Inflammatory macrophage treated with lipopolysaccharide for 4 hours (primary cell): ENCODE measurements at regions not wholly inside any gene's neighbourhood (a gene's known extent, or its start where the extent isn't known, plus 50 kb on each side); places are given as distances from the start of the nearest gene placed in this dataset.
"Not testable (repeated sequence)": the region's sequence is repeated elsewhere in the genome, so short reads cannot be mapped to it uniquely, and the experiment has no call there.

Source experiments
- DNase-seq: peaks from one replicate; pipeline ENCODE4 v3.0.0-alpha.2; 2020

DNA sequence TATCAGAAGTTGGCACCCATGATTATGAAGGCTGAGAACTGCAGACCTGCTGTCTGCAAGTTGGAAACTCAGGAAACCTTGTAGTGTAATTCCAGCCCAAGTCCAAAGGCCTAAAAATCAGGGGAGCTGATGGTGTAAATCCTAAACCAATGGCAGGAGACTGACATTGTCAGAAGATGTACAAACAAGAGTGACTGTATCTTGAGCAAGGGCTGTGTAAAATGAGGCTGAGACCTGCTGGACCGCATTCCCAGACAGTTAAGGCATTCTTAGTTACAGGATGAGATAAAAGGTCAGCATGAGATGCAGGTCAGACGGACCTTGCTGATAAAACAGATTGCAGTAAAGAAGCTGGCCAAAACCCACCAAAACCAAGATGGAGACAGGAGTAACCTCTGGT lies 147.7 kb downstream of the COG6 start:
- DNase-seq, result no peak

DNA sequence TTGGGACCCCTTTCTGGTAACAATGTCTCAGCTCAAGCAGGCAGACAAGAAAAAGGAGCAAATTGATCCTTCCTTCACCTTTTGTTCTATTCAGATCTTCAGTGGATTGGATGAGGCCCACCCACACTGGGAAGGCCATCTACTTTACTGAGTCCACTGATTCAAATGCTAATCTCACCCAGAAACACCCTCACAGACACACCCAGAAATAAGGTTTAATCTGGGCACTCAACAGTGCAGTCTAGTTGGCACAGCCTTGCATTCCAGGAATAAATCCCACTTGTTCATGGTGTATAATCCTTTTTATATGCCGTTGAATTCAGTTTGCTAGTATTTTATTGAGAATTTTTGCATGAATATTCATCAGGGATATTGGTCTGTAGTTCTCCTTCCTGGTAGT lies 148.4 kb downstream of the COG6 start:
- no peak for DNase-seq

DNA sequence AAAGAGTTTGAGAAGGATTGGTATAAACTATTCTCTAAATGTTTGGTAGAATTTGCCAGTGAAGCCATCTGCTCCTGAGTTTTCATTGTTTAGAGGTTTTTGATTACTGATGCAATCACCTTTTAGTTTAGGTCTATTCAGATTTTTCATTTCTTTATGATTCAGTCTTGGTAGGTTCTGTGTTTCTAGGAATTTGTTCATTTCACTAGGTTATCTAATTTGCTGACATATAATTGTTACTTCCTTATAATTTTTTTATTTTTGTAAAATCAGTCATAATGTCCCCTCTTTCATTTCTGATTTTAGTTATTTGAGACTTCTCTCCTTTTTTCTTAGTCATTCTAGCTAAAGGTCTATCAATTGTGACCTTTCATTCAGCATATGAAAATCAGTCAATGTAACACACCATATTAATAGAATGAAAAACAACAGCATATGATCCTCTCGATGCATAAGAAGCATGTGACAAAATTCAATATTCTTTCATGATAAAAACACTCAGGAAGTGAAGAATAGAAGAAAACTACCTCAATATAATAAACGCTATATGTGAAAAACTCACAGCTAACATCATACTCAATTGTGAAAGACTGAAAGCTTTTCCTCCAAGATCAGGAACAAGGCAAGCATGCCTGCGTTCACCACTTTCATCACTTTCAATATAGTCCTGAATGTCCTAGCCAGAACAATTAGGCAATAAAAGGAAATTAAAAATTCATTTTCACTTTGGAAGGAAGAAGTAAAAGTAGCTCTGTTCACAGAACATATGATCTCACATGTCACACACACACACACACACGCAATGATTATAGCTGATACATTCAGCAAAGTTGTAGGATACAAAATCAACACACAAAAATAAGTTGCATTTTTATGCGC lies 149.1 kb downstream of the COG6 start:
- DNase-seq, result peak; percentile 82

DNA sequence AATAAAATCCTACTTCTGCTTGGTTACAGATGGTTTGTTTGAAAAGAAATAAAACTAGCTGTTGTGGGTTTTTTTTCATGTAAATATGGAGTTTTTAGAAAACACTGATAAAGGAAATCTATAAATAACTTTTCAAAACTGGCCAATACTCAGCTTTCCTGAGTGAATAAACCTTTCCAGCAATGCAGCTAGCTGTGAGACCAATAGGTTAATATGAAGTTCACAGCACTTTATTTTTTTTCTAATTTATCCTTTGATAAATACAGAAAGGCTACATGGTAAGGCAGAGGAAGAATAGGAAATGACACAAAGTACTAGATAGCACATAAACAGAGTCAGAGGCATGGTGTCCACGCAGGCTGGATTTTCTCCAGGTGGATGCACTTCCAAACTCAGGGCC lies 154.0 kb downstream of the COG6 start:
- no peak for DNase-seq

DNA sequence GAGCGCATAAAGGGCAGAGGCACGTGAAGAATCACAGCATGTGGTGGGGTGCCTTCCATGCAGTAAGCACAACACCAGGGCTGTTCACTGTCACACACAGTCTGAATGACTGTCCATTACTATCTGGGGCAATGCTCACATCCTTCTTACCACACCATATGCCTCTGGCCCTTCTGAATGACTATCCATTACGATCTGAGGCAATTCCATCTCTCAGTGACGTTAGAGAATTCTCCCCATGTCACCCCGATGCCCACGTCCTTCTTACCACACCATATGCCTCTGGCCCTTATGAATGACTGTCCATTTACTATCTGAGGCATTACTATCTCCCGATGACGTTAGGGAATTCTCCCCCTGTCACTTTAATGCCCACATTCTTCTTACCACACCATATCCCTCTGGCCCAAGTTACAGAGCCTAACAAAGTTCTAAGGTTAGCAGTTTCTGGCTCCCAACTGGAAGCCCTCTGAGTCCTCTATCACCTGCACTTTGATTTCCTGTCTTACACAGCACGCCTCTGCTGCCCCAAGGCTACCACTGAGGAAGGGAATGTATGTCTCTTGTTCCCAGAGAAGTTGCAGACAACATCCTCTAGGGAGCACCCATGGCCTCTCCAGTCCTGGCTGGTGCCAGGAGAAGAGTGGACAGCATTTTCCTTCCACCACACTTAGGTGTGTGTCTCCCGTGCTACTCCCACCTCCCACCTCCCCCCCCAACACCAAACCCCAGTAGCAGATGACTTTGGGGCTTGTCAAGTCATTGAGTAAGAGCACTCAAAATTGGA lies 154.8 kb downstream of the COG6 start:
- DNase-seq, result no peak

DNA sequence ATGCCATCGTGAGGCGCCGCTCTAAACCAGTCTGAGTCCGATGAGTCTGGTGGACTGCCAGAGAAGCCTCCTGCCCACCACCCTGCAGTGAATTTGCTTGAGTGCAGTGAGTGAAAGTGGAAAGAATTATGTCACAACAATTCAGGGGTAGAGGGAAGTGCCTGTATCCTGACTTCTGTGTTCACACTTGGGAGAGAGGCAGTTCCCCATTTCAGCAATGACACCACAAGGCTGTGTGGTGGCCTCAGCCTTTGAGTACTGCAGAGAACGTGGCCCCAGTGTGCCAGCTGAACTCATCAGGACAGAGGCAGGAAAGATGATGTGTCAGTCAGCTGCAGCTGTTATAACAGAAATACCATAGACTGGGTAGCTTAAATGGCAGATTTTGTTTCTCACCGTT lies 155.6 kb downstream of the COG6 start:
- DNase-seq, result peak; percentile 84

DNA sequence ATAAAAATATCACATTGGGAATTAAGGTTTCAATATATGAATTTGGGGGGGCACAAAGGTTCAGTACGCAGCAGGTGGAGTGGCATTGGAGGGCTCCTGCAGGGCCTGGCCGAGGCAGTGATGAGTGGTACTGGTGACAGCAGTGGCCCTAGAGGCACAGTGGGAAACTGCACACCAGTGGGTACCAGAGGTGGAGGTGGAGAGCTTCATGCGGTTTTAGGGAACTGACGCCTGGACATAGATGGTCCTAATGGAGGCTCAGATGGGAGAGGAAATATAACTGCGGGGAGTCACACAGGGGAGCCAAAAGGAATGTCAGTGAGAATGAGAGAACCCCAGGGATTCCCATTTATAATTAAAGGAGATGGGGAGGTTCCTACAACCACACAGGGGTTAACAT lies 156.2 kb downstream of the COG6 start:
- DNase-seq, result no peak

DNA sequence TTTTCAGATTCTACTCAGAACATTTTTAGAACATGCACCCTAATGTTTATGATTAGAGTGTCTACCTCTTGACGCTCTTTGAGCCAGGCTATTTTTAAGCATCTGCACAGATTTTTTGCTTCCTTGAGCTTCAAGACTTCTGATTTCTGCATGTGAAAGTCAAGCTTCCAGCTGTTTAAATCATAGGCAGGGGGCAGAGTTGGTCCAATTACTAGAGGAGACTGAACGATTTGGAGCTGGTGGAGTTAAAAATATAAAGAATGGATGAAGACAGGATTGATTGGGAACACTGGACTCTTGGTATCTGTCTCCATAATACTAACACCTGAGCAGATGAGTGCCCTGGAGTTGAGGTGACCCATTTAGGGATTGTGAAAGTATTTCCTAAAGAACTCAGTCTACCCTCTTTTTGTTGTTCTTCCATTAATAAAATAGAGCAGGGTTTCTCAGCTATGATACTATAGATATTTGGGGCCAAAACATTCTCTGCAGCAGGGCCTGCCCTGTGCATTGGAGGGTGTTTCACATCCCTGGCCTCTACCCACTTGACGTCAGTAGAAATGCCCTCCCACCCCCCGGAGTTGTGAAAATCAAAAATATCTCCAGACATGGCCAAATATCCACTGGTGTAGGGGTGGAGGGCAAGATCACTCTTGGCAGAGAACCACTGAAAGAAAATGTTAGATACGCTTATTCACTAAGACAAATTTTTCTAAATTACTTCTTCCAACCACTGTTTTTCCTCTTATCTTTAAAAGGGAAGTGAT lies 160.1 kb downstream of the COG6 start:
- DNase-seq, result no peak

DNA sequence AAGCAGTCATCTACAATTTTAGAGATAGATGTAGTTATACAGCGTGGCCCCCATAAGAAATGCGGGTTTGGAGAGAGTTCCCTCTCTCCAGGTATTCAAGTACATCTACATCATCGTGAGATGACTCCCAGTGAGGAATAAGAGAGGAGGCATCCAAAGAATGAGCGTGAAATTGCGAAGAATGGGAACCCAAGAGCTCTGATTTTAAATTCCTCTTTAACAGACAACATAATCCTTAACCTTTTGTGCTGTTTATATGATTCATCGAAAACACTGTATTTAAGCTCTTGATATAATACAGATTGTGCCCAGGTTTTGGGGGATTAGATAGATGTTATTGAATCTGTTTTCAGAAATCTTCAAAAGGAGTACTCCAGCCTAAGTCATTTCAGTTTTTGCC lies 161.5 kb downstream of the COG6 start:
- no peak for DNase-seq

DNA sequence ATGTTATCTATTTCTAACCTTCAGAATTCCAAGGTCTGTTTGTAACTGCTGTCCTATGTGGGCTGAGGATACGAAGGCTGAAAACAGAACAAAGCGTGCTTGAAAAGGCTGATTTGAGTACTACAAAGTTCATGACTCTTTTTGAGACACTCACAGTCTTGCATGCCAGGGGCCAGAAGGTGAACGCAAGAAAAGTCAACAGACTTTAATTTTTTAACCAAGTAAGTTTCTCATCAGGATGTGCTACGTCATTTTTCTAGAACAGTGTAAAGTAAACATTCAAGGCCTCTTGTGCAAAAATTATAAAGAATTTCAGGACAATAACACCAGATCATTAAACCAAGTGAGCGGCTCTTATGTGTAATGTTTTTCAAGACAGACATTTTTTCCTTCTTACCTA lies 163.5 kb downstream of the COG6 start:
- DNase-seq, result no peak

DNA sequence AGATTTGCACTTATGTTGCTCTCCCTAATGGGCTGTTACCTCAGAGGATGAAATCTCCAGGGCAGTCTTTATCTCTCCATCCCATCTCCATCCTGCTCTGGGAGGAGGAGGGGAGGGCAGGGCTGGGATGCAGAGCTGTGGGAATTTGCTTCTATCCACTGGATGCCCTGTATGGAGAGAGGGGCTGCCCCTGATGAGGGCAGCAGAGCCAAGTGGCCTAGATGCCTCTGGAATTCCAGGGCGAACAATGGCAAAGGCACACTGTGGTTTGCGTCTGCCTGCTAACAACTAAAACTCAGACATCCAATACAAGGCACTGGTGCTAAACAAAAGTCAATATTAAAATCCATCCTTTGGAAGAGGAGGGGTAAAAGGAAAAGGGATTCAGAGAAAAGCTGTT lies 165.1 kb downstream of the COG6 start:
- DNase-seq, result no peak

DNA sequence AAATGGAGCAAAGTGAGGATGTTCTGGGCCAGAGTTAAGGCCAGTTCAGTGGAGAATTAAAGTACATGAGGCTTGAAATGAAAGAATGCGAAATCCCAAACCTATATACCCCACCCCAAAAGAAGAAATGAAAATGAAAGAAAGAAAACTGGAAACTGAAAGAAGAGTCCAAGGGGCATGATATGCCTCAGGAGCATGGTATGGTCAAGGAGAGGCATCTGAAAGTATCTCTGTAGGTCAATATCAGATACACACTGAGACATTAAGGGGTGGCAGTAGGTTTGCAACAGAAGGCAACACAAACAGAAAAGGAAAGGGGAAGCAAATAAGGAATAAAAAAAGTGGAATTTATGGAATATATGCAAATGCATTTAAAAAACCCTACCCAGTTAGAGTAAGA lies 166.5 kb downstream of the COG6 start:
- peak; percentile 21 for DNase-seq

DNA sequence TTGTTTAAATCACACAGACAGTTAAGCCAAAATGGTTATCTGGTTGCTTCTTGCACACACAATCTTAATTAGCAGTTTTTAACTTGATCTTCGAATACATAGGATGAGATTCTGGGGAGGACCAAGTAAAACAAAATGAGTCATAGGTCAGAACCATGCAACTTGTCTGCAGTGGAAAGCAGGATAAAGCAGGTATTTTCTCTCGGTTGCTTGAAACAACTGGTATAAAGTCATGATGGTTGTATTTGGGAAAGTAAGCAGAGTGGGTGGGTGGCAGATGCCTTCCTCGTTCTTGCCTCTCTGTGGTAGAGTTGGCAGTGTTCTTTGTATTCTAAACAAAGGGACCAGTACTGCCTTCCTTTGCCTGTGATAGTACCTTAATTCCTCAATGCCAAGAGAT lies 167.0 kb downstream of the COG6 start:
- no peak for DNase-seq

DNA sequence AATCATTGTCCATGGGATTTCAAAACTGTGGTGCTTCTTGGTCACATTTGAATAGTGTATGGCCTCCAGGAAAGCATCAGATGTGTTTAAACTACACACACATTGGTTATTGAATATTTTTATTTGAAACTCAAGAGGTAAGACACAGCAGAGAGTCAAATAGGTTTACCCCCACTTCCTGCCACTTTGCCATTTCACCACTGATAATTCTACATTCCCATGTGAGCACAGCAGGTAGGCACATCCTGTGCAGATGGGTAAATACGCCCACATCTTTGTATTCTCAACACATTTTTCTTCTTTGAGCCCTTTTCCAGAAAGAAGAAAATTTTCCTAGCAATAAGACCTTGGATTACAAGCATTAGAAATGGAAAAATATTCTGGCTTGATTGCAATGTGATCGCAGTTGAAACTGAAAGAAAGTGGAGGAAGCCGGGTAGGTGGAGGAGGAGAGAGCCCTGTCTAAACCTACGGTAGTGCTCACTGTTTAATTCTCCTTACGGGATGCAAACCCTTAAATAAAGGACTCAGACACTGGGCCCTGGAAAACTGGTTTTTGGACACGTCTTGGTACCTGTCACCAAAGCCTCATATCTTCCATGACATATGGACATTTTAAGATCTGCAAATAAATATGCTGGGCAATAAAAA lies 167.7 kb downstream of the COG6 start:
- DNase-seq, result no peak

DNA sequence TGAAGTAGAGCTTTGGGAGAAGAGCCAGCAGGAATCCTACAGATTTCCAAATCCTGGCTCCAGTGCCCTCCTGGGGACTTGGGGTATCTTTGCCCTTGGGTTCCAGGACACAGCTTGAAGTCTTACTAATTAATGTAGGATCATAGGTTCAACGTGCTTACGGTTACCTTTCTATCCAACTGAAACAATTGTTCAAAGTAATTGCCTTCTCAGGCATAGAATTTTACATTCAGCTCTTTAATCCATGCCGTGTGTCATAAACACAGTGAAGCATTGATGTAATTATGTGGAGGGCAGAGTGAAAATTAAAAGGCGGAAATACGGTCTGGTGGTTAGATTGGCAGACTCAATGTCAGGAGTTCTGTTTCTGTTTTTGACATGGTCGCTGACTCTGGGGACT lies 170.4 kb downstream of the COG6 start:
- no peak for DNase-seq

DNA sequence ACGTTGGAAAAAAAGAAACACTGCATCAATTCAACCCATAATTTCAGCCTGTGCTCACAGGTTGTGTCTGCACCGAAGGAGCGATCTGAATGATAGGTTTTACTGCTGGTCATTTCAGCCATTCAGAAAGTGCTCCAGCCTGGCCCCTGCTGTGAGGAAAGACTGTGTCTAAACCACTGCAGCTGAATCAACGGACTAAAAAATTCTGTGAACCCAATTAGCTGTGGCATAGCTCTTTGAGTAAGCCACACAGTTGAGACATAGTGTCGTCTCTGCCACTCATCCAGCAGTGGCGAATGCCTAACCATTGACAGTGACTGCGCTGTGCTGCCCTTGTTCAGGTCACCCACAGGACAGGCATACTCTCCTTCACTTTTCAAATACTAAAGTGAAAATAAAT lies 179.8 kb downstream of the COG6 start:
- DNase-seq, result no peak

DNA sequence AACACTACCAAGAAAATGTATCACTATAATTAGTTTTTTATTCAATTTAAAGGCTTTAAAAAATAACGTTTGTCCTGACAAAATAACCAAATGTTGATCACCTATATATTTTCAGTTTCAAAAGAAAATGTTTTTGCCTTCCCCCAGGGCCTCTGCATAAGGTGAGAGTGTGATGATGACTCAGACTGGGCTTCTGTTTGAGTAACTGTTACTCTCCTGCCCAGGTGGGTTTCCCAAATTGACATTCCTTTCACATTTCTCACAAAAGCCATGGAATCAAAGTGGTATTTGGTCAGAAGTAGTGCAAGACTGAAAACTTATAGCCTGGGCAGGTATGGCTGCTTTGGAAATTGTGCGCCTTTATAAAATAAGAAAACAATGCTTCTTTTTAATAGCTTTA lies 180.6 kb downstream of the COG6 start:
- DNase-seq, result no peak

DNA sequence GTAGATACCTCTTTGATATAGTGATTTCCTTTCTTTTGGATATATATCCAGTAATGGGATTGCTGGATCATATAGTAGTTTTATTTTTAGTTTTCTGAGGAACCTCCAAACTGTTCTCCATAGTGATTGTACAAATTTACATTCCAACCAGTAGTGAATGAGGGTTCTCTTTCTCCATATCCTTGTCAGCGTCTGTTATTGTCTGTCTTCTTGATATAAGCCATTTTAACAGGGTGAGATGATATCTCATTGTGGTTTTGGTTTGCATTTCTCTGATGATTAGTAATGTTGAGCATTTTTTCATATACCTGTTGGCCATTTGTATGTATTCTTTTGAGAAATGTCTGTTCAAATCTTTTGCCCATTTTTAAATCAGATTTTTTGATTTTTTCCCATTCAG lies 182.4 kb downstream of the COG6 start:
- DNase-seq, result not testable (repeated sequence)

DNA sequence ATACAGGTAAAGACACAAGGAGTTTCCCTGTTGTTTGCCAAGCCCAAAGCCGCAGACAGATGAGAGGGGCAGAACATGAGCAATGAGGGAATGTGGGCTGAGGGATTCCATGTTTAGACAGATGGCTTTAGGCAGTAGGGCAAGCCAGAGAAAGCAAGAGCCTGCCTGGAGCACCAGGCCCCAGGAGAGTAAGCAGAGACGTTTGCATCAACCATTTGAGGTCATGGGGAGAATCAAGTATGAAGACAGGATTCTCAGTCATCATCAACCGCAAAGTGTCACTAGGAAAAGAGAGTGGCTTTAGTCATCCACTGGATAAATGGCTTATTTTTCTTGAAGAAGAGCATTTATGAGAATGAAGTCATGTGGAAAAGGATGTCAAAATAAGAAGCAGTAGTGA lies 184.7 kb downstream of the COG6 start:
- DNase-seq, result no peak

DNA sequence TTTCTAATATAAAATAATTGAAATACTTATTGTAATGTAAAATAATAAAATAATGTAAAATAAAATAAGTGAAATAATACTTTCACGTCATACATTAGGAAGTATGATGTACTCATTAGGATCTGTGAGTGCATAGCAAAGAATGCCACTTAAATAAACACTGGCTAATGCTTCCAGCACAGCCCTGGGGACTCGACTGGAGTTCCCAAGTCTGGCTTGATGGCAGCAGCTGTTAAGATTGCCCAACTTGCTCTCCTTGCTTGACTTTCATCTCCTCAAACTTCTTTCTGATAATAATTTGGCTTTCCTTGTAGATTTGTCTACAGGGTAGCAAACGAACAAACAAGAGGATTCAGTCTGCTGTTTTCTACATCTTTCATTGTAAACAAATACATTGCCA lies 191.9 kb downstream of the COG6 start:
- no peak for DNase-seq

DNA sequence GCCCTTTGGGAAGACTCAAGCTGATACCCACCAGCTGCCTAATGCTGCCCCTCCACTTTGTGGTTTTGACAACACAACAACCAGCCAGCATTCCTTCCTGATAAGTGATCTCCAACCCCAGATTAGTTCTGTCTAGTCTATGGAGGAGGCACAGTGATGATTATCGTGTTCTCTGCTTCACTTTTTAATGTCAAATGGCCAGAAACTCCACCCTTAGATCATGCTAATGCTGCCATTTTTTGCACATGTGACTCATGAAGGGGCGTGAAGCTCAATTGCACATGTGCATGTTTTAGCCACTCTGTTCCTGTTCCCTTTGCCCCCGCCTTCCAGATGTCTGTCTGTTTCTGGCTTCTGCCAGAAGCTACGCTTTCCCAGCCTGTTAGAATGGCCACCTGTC lies 199.8 kb downstream of the COG6 start:
- no peak for DNase-seq

DNA sequence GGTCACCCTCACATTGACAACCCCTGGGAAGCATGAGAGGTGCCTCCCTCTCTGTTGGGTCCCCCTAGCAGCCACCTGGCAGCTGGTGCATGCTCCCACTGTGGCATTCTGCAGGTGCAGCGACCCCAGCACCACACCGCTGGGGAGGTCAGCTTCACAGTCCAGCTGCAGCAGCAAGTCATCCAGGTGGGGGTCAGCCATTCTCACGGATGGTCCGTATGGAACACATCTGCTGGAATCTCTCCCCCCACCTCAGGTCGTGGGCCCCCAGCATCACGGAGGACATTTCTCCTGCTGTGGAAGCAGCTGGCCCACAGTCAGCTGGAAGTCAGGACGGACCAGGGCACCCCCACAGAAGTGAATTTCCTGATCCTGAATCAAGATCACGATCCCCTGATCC lies 201.3 kb downstream of the COG6 start:
- no peak for DNase-seq

DNA sequence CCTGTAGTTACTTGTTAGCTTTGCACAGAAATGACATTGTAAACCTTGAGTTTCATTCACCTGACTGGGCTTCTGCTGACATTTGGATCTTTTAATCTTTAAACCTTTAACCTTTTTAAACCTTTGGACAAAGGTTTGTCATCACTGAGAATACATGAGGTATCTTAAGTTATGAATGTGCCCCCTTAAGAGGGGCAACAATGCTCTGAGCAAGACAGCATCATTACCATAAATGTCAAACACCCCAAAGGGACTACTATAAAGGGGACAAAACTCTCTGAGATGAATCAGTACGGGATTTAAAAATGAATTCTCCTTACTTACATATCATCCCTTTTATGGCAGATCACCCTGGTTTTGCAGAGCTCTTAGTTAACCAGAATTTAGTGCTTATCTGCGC lies 203.3 kb downstream of the COG6 start:
- no peak for DNase-seq
